HEK293 (cell line): ENCODE measurements at regions not wholly inside any gene's neighbourhood (a gene's known extent, or its start where the extent isn't known, plus 50 kb on each side); places are given as distances from the start of the nearest gene placed in this dataset.

Experiments
- CTCF ChIA-PET: fragments of 350-600 bp; formaldehyde crosslinking; extraction: SDS; loops from one replicate; lab custom pipeline; 2021; ENCODE audit warnings: antibody characterized with exemption; lab: Yijun Ruan, JAX
- POLR2A ChIA-PET: fragments of 300-600 bp; formaldehyde crosslinking; extraction: SDS; loops from one replicate; lab custom pipeline; 2020; ENCODE audit warnings: antibody characterized with exemption, inconsistent platforms; lab: Yijun Ruan, JAX
- H3K27ac ChIP-seq: fragments of 200-500 bp; sonication (Bioruptor generic); 2 replicates; pipeline ENCODE4 v1.5.1; 2014; ENCODE audit warnings: low read depth, low read length, control low read depth, inconsistent platforms; ENCODE audit errors: extremely low read depth
- H3K36me3 ChIP-seq, 2 experiments: fragments of 200-500 bp in 1 of 2; sonication (Bioruptor generic) in 1 of 2; 1 replicate in 1 of 2; 2 replicates in 1 of 2; pipeline ENCODE4 v1.5.1; 2014 to 2017; ENCODE audit warnings: inconsistent platforms in 2 of 2, low read length in 2 of 2; ENCODE audit not compliant: control insufficient read depth in 2 of 2, insufficient read depth in 1 of 2
- H3K4me1 ChIP-seq: fragments of 200-500 bp; sonication (Bioruptor generic); 2 replicates; pipeline ENCODE4 v1.5.1; 2014; ENCODE audit warnings: mild to moderate bottlenecking, low read length, inconsistent platforms; ENCODE audit not compliant: control insufficient read depth, insufficient read depth
- H3K4me3 ChIP-seq: 2 replicates; pipeline ENCODE4 v1.5.1; 2011; ENCODE audit warnings: low read depth, mild to moderate bottlenecking, control low read depth, low read length, moderate library complexity
- H3K9me3 ChIP-seq: fragments of 200-500 bp; sonication (Bioruptor generic); 2 replicates; pipeline ENCODE4 v1.5.1; 2014; ENCODE audit warnings: low read depth, low read length, inconsistent platforms; ENCODE audit not compliant: control insufficient read depth, insufficient read depth
- BCL11B ChIP-seq: fragments of 450-650 bp; formaldehyde crosslinking; IDR thresholded peaks from 2 replicates; pipeline ENCODE4 v1.5.1; 2016; ENCODE audit warnings: low read depth, missing biosample characterization, missing genetic modification characterization
- GFI1B ChIP-seq: fragments of 450-650 bp; formaldehyde crosslinking; IDR thresholded peaks from 2 replicates; pipeline ENCODE4 v1.5.1; 2016; ENCODE audit warnings: missing biosample characterization, missing genetic modification characterization
- GLI2 ChIP-seq: fragments of 450-650 bp; formaldehyde crosslinking; IDR thresholded peaks from 2 replicates; pipeline ENCODE4; 2017; ENCODE audit warnings: missing biosample characterization, missing genetic modification characterization, low read depth, borderline replicate concordance
- KLF1 ChIP-seq: fragments of 450-650 bp; formaldehyde crosslinking; IDR thresholded peaks from 2 replicates; pipeline ENCODE4 v1.5.1; 2016; ENCODE audit warnings: missing biosample characterization, missing genetic modification characterization
- SETDB1 ChIP-seq: IDR thresholded peaks from one replicate; pipeline ENCODE4 v1.6.1; 2017; ENCODE audit warnings: mild to moderate bottlenecking, low read length, moderate library complexity, mixed read lengths; ENCODE audit not compliant: insufficient read length
- SP3 ChIP-seq: fragments of 450-650 bp; formaldehyde crosslinking; IDR thresholded peaks from 2 replicates; pipeline ENCODE4 v1.5.1; 2016; ENCODE audit warnings: missing biosample characterization, missing genetic modification characterization
- ZBTB21 ChIP-seq: fragments of 450-650 bp; formaldehyde crosslinking; IDR thresholded peaks from 2 replicates; pipeline ENCODE4 v1.5.1; 2017; ENCODE audit warnings: missing biosample characterization, missing genetic modification characterization
- ZFP3 ChIP-seq: fragments of 450-650 bp; formaldehyde crosslinking; IDR thresholded peaks from 2 replicates; pipeline ENCODE4 v1.5.1; 2016; ENCODE audit warnings: low read depth, missing biosample characterization, missing genetic modification characterization
- ZIC2 ChIP-seq: fragments of 450-650 bp; formaldehyde crosslinking; IDR thresholded peaks from 2 replicates; pipeline ENCODE4 v1.5.1; 2016; ENCODE audit warnings: missing biosample characterization, missing genetic modification characterization
- ZNF112 ChIP-seq: fragments of 450-650 bp; formaldehyde crosslinking; IDR thresholded peaks from 2 replicates; pipeline ENCODE4 v1.5.0; 2017; ENCODE audit warnings: missing biosample characterization, missing genetic modification characterization
- ZNF114 ChIP-seq: fragments of 450-650 bp; formaldehyde crosslinking; IDR thresholded peaks from 2 replicates; pipeline ENCODE4 v1.5.0; 2017; ENCODE audit warnings: missing biosample characterization, missing genetic modification characterization
- ZNF140 ChIP-seq: fragments of 450-650 bp; formaldehyde crosslinking; IDR thresholded peaks from 2 replicates; pipeline ENCODE4 v1.5.1; 2016; ENCODE audit warnings: missing biosample characterization, missing genetic modification characterization
- ZNF146 ChIP-seq: fragments of 450-650 bp; formaldehyde crosslinking; IDR thresholded peaks from 2 replicates; pipeline ENCODE4 v1.5.1; 2016; ENCODE audit warnings: missing biosample characterization, missing genetic modification characterization
- ZNF16 ChIP-seq: fragments of 450-650 bp; formaldehyde crosslinking; IDR thresholded peaks from 2 replicates; pipeline ENCODE4 v1.5.1; 2016; ENCODE audit warnings: low read depth, missing biosample characterization, missing genetic modification characterization
- ZNF19 ChIP-seq: fragments of 450-650 bp; formaldehyde crosslinking; IDR thresholded peaks from 2 replicates; pipeline ENCODE4; 2016; ENCODE audit warnings: missing biosample characterization, missing genetic modification characterization, low read depth
- ZNF239 ChIP-seq: fragments of 450-650 bp; formaldehyde crosslinking; IDR thresholded peaks from 2 replicates; pipeline ENCODE4 v1.5.1; 2016; ENCODE audit warnings: missing biosample characterization, missing genetic modification characterization
- ZNF324 ChIP-seq: fragments of 450-650 bp; formaldehyde crosslinking; IDR thresholded peaks from 2 replicates; pipeline ENCODE4 v1.5.1; 2016; ENCODE audit warnings: missing biosample characterization, missing genetic modification characterization
- ZNF394 ChIP-seq: fragments of 450-650 bp; formaldehyde crosslinking; IDR thresholded peaks from 2 replicates; pipeline ENCODE4 v1.5.1; 2016; ENCODE audit warnings: missing biosample characterization, missing genetic modification characterization, mild to moderate bottlenecking, moderate library complexity, borderline replicate concordance
- ZNF529 ChIP-seq: fragments of 450-650 bp; formaldehyde crosslinking; IDR thresholded peaks from 2 replicates; pipeline ENCODE4 v1.5.1; 2017; ENCODE audit warnings: missing genetic modification characterization, missing biosample characterization; ENCODE audit not compliant: insufficient replicate concordance
- ZNF558 ChIP-seq: fragments of 450-650 bp; formaldehyde crosslinking; IDR thresholded peaks from 2 replicates; pipeline ENCODE4 v1.5.1; 2016; ENCODE audit warnings: missing biosample characterization, missing genetic modification characterization
- ZNF624 ChIP-seq: fragments of 450-650 bp; formaldehyde crosslinking; IDR thresholded peaks from 2 replicates; pipeline ENCODE4 v1.5.1; 2017; ENCODE audit warnings: missing biosample characterization, missing genetic modification characterization
- ZNF658 ChIP-seq: fragments of 450-650 bp; formaldehyde crosslinking; IDR thresholded peaks from 2 replicates; pipeline ENCODE4; 2016; ENCODE audit warnings: missing biosample characterization, missing genetic modification characterization
- ZNF76 ChIP-seq: fragments of 450-650 bp; formaldehyde crosslinking; IDR thresholded peaks from 2 replicates; pipeline ENCODE4; 2016; ENCODE audit warnings: low read depth, missing biosample characterization, missing genetic modification characterization, borderline replicate concordance
- TF ChIP-seq, protein P1 (sequence below): fragments of 450-650 bp; formaldehyde crosslinking; IDR thresholded peaks from 2 replicates; pipeline ENCODE4 v1.5.1; 2017; ENCODE audit warnings: missing biosample characterization, missing genetic modification characterization
- TF ChIP-seq, protein P2 (sequence below): fragments of 450-650 bp; formaldehyde crosslinking; IDR thresholded peaks from 2 replicates; pipeline ENCODE4 v1.5.1; 2016; ENCODE audit warnings: missing biosample characterization, missing genetic modification characterization, borderline replicate concordance
- TF ChIP-seq, protein P3 (sequence below): fragments of 450-650 bp; formaldehyde crosslinking; IDR thresholded peaks from 2 replicates; pipeline ENCODE4 v1.5.1; 2016; ENCODE audit warnings: missing biosample characterization, missing genetic modification characterization, low read depth

DNA sequence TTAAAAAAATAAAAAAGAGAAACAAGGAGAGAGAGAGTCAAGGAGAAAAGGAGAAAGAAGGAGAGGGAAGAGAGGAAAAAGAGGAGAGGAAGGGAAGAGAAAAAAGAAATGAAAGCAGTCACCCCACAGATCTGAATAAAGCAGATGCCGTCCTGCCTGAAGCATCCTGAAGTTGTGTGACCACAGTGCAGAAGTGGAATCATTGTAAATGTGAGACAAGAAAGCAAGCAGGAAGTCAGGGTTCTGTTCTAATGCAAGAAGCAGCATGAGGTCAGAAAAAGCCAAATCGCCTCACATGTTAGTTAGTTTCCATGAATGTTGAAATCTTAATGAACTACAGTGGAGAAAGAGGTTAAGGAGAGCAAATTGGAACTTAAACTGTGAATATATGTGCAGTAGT is 692.5 kb downstream of the CENPC start (continued):
- TF ChIP-seq, protein P1, sequence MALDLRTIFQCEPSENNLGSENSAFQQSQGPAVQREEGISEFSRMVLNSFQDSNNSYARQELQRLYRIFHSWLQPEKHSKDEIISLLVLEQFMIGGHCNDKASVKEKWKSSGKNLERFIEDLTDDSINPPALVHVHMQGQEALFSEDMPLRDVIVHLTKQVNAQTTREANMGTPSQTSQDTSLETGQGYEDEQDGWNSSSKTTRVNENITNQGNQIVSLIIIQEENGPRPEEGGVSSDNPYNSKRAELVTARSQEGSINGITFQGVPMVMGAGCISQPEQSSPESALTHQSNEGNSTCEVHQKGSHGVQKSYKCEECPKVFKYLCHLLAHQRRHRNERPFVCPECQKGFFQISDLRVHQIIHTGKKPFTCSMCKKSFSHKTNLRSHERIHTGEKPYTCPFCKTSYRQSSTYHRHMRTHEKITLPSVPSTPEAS = no peak
- TF ChIP-seq ZNF114 (tag by site-specific recombination) = no peak
- no peak for TF ChIP-seq GFI1B (tag by site-specific recombination)
- TF ChIP-seq, protein P2, sequence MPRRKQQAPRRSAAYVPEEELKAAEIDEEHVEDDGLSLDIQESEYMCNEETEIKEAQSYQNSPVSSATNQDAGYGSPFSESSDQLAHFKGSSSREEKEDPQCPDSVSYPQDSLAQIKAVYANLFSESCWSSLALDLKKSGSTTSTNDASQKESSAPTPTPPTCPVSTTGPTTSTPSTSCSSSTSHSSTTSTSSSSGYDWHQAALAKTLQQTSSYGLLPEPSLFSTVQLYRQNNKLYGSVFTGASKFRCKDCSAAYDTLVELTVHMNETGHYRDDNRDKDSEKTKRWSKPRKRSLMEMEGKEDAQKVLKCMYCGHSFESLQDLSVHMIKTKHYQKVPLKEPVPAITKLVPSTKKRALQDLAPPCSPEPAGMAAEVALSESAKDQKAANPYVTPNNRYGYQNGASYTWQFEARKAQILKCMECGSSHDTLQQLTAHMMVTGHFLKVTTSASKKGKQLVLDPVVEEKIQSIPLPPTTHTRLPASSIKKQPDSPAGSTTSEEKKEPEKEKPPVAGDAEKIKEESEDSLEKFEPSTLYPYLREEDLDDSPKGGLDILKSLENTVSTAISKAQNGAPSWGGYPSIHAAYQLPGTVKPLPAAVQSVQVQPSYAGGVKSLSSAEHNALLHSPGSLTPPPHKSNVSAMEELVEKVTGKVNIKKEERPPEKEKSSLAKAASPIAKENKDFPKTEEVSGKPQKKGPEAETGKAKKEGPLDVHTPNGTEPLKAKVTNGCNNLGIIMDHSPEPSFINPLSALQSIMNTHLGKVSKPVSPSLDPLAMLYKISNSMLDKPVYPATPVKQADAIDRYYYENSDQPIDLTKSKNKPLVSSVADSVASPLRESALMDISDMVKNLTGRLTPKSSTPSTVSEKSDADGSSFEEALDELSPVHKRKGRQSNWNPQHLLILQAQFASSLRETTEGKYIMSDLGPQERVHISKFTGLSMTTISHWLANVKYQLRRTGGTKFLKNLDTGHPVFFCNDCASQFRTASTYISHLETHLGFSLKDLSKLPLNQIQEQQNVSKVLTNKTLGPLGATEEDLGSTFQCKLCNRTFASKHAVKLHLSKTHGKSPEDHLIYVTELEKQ (tag by site-specific recombination) = no peak
- TF ChIP-seq, protein P3, sequence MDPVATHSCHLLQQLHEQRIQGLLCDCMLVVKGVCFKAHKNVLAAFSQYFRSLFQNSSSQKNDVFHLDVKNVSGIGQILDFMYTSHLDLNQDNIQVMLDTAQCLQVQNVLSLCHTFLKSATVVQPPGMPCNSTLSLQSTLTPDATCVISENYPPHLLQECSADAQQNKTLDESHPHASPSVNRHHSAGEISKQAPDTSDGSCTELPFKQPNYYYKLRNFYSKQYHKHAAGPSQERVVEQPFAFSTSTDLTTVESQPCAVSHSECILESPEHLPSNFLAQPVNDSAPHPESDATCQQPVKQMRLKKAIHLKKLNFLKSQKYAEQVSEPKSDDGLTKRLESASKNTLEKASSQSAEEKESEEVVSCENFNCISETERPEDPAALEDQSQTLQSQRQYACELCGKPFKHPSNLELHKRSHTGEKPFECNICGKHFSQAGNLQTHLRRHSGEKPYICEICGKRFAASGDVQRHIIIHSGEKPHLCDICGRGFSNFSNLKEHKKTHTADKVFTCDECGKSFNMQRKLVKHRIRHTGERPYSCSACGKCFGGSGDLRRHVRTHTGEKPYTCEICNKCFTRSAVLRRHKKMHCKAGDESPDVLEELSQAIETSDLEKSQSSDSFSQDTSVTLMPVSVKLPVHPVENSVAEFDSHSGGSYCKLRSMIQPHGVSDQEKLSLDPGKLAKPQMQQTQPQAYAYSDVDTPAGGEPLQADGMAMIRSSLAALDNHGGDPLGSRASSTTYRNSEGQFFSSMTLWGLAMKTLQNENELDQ = no peak
- no peak for TF ChIP-seq ZBTB21 (tag by site-specific recombination)
- TF ChIP-seq ZIC2 (tag by site-specific recombination) = no peak
- no peak for TF ChIP-seq ZNF624 (tag by site-specific recombination)
- TF ChIP-seq SETDB1 = no peak
- TF ChIP-seq BCL11B = no peak
- TF ChIP-seq, all 188 proteins: peak for 0

DNA sequence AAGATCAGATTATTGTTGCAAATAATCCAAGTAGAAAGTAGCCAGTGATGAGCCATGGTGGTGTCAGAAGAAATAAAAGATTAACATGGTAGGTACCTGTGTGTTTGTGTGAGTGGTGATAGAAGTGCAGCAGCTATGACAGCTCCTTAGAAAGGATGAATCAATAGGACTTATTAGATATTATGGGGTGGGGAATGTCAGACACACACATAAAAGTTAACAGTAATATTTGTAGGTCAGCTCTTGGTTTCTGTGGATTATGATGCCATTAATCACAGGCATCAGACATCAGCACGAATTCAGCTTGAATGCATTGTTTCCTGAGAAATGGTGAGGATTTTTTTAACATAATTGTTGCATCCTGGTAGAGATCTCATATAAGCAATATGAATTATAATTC is 695.7 kb downstream of the CENPC start:
- H3K27ac ChIP-seq = no peak overlapping the region
- H3K36me3 ChIP-seq = no peaks in the 10 kb centered on the region
- H3K4me1 ChIP-seq = no peaks in the 10 kb centered on the region
- ChIA-PET POLR2A (no interaction called here), CTCF (interaction anchor here (1.2 kb wide), 1 partner anchor 115 kb away, joined by 6 read pairs; no protein-coding TSS in a partner anchor)
- TF ChIP-seq ZNF324 (tag by site-specific recombination) (no peak), ZNF146 (no peak), ZNF529 (tag by site-specific recombination) (no peak), KLF1 (tag by site-specific recombination) (no peak), ZNF19 (tag by site-specific recombination) (no peak), ZNF140 (tag by site-specific recombination) (no peak), SP3 (tag by site-specific recombination) (no peak), ZNF394 (tag by site-specific recombination) (no peak), ZNF658 (tag by site-specific recombination) (no peak), ZNF239 (tag by site-specific recombination) (no peak), ZFP3 (tag by site-specific recombination) (no peak), ZNF16 (tag by site-specific recombination) (no peak), GLI2 (tag by site-specific recombination) (no peak), ZNF558 (tag by site-specific recombination) (no peak), ZNF624 (tag by site-specific recombination) (no peak), ZNF76 (no peak), ZNF112 (tag by site-specific recombination) (no peak)
- TF ChIP-seq, protein P2 (tag by site-specific recombination) = no peak
- H3K4me3 ChIP-seq = no peak overlapping the region
- no peaks in the 10 kb centered on the region for H3K9me3 ChIP-seq
